GM19455 (cell line): ENCODE measurements at regions not wholly inside any gene's neighbourhood (a gene's known extent, or its start where the extent isn't known, plus 50 kb on each side); places are given as distances from the start of the nearest gene placed in this dataset.

Source experiments
- ATAC-seq: cut with Tn5 transposase; IDR thresholded peaks from one replicate; pipeline ENCODE4 v1.9.1; 2021; ENCODE audit not compliant: unreplicated experiment

- no peak for ATAC-seq
Measured at GRCh38 chr20:24761220-24762065, 187.6 kb upstream of the CST7 start.

GRCh38 chr20:24762371-24762770 is 186.7 kb upstream of the CST7 start:
- no peak for ATAC-seq

GRCh38 chr20:24762791-24763350 is 186.2 kb upstream of the CST7 start:
- ATAC-seq, result no peak

- ATAC-seq, result no peak
Measured at GRCh38 chr20:24763386-24764026, 185.6 kb upstream of the CST7 start.

GRCh38 chr20:24764027-24764793 is 184.9 kb upstream of the CST7 start:
- ATAC-seq, result no peak

- ATAC-seq, result no peak
Measured at GRCh38 chr20:24764794-24765202, 184.3 kb upstream of the CST7 start.

GRCh38 chr20:24765316-24766142 is 183.5 kb upstream of the CST7 start:
- no peak for ATAC-seq

- ATAC-seq, result no peak
Measured at GRCh38 chr20:24766143-24766527, 182.9 kb upstream of the CST7 start.

- ATAC-seq, result no peak
Measured at GRCh38 chr20:24766826-24767622, 182.0 kb upstream of the CST7 start.

GRCh38 chr20:24767623-24768100 is 181.4 kb upstream of the CST7 start:
- ATAC-seq, result no peak

- ATAC-seq, result no peak
Measured at GRCh38 chr20:24768201-24768636, 180.8 kb upstream of the CST7 start.

GRCh38 chr20:24768713-24769601 is 180.1 kb upstream of the CST7 start:
- ATAC-seq, result no peak

GRCh38 chr20:24769878-24770627 is 179.0 kb upstream of the CST7 start:
- ATAC-seq, result no peak

- ATAC-seq, result no peak
Measured at GRCh38 chr20:24770628-24771541, 178.2 kb upstream of the CST7 start.

- no peak for ATAC-seq
Measured at GRCh38 chr20:24771542-24772061, 177.5 kb upstream of the CST7 start.

GRCh38 chr20:24772667-24773066 is 176.4 kb upstream of the CST7 start:
- no peak for ATAC-seq

- ATAC-seq, result no peak
Measured at GRCh38 chr20:24773168-24773567, 175.9 kb upstream of the CST7 start.
